ENCODE measurements at regions not wholly inside any gene's neighbourhood (a gene's known extent, or its start where the extent isn't known, plus 50 kb on each side); places are given as distances from the start of the nearest gene placed in this dataset.
"Not testable (repeated sequence)": the region's sequence is repeated elsewhere in the genome, so short reads cannot be mapped to it uniquely, and the experiment has no call there.

GRCh38 chr14:106738598-106739258 lies 1212.3 kb downstream of the TMEM121 start:
- TF ChIP-seq CTCF, POLR2A (IDR thresholded peaks at IDR 0.05): not testable (repeated sequence)
